LNCaP clone FGC (cell line): ENCODE measurements at regions not wholly inside any gene's neighbourhood (a gene's known extent, or its start where the extent isn't known, plus 50 kb on each side); places are given as distances from the start of the nearest gene placed in this dataset.

ENCODE experiments used
- DNase-seq: peaks from one replicate; pipeline ENCODE4 v3.0.0-alpha.2; 2011; ENCODE audit warnings: low read depth
- H3K4me3 ChIP-seq: 2 replicates; pipeline ENCODE4 v1.5.1; 2011; ENCODE audit warnings: mild to moderate bottlenecking, low read depth, low read length, control low read depth
- CTCF ChIP-seq: IDR thresholded peaks from 2 replicates; pipeline ENCODE4 v1.5.1; 2012; ENCODE audit warnings: mild to moderate bottlenecking; ENCODE audit not compliant: control insufficient read depth, insufficient read depth; ENCODE audit errors: extremely low read depth

GRCh38 chr12:125220404-125221273 is 155.4 kb downstream of the AACS start:
- DNase-seq = no peak
- no peak overlapping the region for H3K4me3 ChIP-seq
- no peak for TF ChIP-seq CTCF

GRCh38 chr12:125221602-125222001 is 156.4 kb downstream of the AACS start:
- no peak for TF ChIP-seq CTCF
- DNase-seq = no peak

GRCh38 chr12:125222876-125223275 is 157.6 kb downstream of the AACS start:
- no peak for TF ChIP-seq CTCF
- H3K4me3 ChIP-seq = no peak overlapping the region
- no peak for DNase-seq

More at GRCh38 chr12:125221602-125222001, 156.4 kb downstream of the AACS start:
- no peak overlapping the region for H3K4me3 ChIP-seq

- no peak overlapping the region for H3K4me3 ChIP-seq
- DNase-seq = no peak
- TF ChIP-seq CTCF = no peak
These were observed 160.4 kb downstream of the AACS start for GRCh38 chr12:125225641-125226040.

- H3K4me3 ChIP-seq = no peak overlapping the region
- TF ChIP-seq CTCF = no peak
- DNase-seq = no peak
These were observed 163.5 kb downstream of the AACS start for GRCh38 chr12:125228519-125229260.

GRCh38 chr12:125229878-125230530 is 164.8 kb downstream of the AACS start:
- DNase-seq = no peak
- H3K4me3 ChIP-seq = no peak overlapping the region
- TF ChIP-seq CTCF = no peak
